CD14-positive monocyte (primary cell): ENCODE measurements at regions not wholly inside any gene's neighbourhood (a gene's known extent, or its start where the extent isn't known, plus 50 kb on each side); places are given as distances from the start of the nearest gene placed in this dataset.

Experiments used
- DNase-seq, 3 donors: peaks; one replicate each; pipeline ENCODE4 v3.0.0-alpha.2; 2011 to 2022
- H2AFZ ChIP-seq: 2 replicates; pipeline ENCODE4 v1.6.0; 2012; ENCODE audit warnings: mild to moderate bottlenecking, low read depth, low read length, inconsistent platforms; ENCODE audit not compliant: insufficient read depth, poor library complexity, severe bottlenecking
- H3K27ac ChIP-seq, 2 donors: 1 replicate in 1 of 2; 2 replicates in 1 of 2; pipeline ENCODE4 v1.5.1; 2012 to 2013; ENCODE audit warnings: low read length in 2 of 2, control low read depth in 1 of 2, inconsistent platforms in 1 of 2, low read depth in 1 of 2, mild to moderate bottlenecking in 1 of 2
- H3K27me3 ChIP-seq, 2 donors: one replicate each; pipeline versions ENCODE4 v1.6.0 to v1.6.1; 2011 to 2013; ENCODE audit warnings: low read length in 2 of 2; ENCODE audit not compliant: control insufficient read depth in 2 of 2, insufficient read depth in 2 of 2
- H3K36me3 ChIP-seq, 2 donors: replicated peaks in 1 of 2; 1 replicate in 1 of 2; 2 replicates in 1 of 2; pipeline versions ENCODE4 v1.5.1 to v1.6.1; 2012 to 2013; ENCODE audit warnings: low read length in 2 of 2, control low read depth in 1 of 2, inconsistent platforms in 1 of 2, mild to moderate bottlenecking in 1 of 2; ENCODE audit not compliant: insufficient read depth in 2 of 2, control insufficient read depth in 1 of 2
- H3K4me1 ChIP-seq, 2 donors: 1 replicate in 1 of 2; 2 replicates in 1 of 2; pipeline versions ENCODE4 v1.5.1 to v1.6.1; 2012 to 2013; ENCODE audit warnings: low read length in 2 of 2, control low read depth in 1 of 2, inconsistent platforms in 1 of 2, mild to moderate bottlenecking in 1 of 2, moderate library complexity in 1 of 2; ENCODE audit not compliant: insufficient read depth in 2 of 2, control insufficient read depth in 1 of 2
- H3K4me2 ChIP-seq: replicated peaks from 2 replicates; pipeline ENCODE3; 2012; ENCODE audit warnings: low read length, moderate library complexity, mild to moderate bottlenecking; ENCODE audit not compliant: poor library complexity, severe bottlenecking; ENCODE audit errors: extremely low read depth
- H3K4me3 ChIP-seq, 3 experiments: fragments of 200-600 bp in 1 of 3; sonication (generic) in 1 of 3; replicated peaks in 1 of 3; 1 replicate in 2 of 3; 2 replicates in 1 of 3; pipeline ENCODE4 v1.5.1; 2011 to 2013; ENCODE audit warnings: low read length in 3 of 3, mild to moderate bottlenecking in 3 of 3, control low read depth in 2 of 3, low read depth in 2 of 3, inconsistent platforms in 1 of 3, moderate library complexity in 1 of 3
- H3K79me2 ChIP-seq: 2 replicates; pipeline ENCODE4 v1.6.0; 2012; ENCODE audit warnings: mild to moderate bottlenecking, control low read depth, inconsistent platforms, low read length, moderate library complexity; ENCODE audit not compliant: insufficient read depth
- H3K9ac ChIP-seq: 2 replicates; pipeline ENCODE4 v1.6.0; 2017; ENCODE audit warnings: low read length, mild to moderate bottlenecking; ENCODE audit not compliant: insufficient read depth, poor library complexity, severe bottlenecking
- H3K9me3 ChIP-seq, 2 donors: replicated peaks in 1 of 2; 1 replicate in 1 of 2; 2 replicates in 1 of 2; pipeline versions ENCODE4 v1.5.1 to v1.6.1; 2012 to 2013; ENCODE audit warnings: low read length in 2 of 2, control low read depth in 1 of 2; ENCODE audit not compliant: control insufficient read depth in 1 of 2, insufficient read depth in 1 of 2
- H4K20me1 ChIP-seq: 2 replicates; pipeline ENCODE4 v1.6.0; 2012; ENCODE audit warnings: mild to moderate bottlenecking, low read length, control low read depth, moderate library complexity; ENCODE audit not compliant: insufficient read depth
- H3K27ac Mint-ChIP-seq, 7 donors: one replicate each; pipeline ENCODE4 v1.8.0; 2020; ENCODE audit warnings: mild to moderate bottlenecking in 7 of 7, mixed read lengths in 7 of 7, moderate library complexity in 6 of 7, inconsistent platforms in 2 of 7
- H3K27me3 Mint-ChIP-seq, 3 donors: one replicate each; pipeline ENCODE4 v1.8.0; 2021 to 2022; ENCODE audit warnings: low read depth in 3 of 3, mild to moderate bottlenecking in 3 of 3, mixed read lengths in 3 of 3, moderate library complexity in 3 of 3, inconsistent platforms in 1 of 3
- H3K36me3 Mint-ChIP-seq, 2 donors: one replicate each; pipeline ENCODE4 v1.8.0; 2020; ENCODE audit warnings: mixed read lengths in 2 of 2, inconsistent platforms in 1 of 2, mild to moderate bottlenecking in 1 of 2
- H3K4me1 Mint-ChIP-seq: one replicate; pipeline ENCODE4 v1.8.0; 2020; ENCODE audit warnings: mild to moderate bottlenecking, mixed read lengths
- H3K4me3 Mint-ChIP-seq, 2 donors: one replicate each; pipeline ENCODE4 v1.8.0; 2020; ENCODE audit warnings: mild to moderate bottlenecking in 2 of 2, mixed read lengths in 2 of 2, moderate library complexity in 1 of 2
- H3K9me3 Mint-ChIP-seq, 7 donors: one replicate each; pipeline ENCODE4 v1.8.0; 2020 to 2022; ENCODE audit warnings: mixed read lengths in 7 of 7, mild to moderate bottlenecking in 6 of 7, moderate library complexity in 6 of 7, inconsistent platforms in 2 of 7
- WGBS: methylation state at CpG from one replicate; pipeline ENCODE4 v1.1.5; 2013; ENCODE audit warnings: missing lambda C conversion rate; ENCODE audit not compliant: insufficient coverage; 5-methylcytosine and 5-hydroxymethylcytosine counted together
- intact Hi-C, 2 donors: fragments of 100-400 bp; cut with micrococcal nuclease; formaldehyde crosslinking; loops; one replicate each; pipeline versions ENCODE4 v1.15.0 to v1.15.1; 2023
- TF ChIP-seq, protein P1 (sequence below): fragments of 200-600 bp; IDR thresholded peaks from one replicate; pipeline ENCODE4 v1.8.0; 2022; ENCODE audit warnings: antibody characterized with exemption, mild to moderate bottlenecking

- Histone ChIP-seq H3K27ac (no peak overlapping the region), H4K20me1 (no peaks in the 10 kb centered on the region), H2AFZ (no peak overlapping the region), H3K36me3 (no peaks in the 10 kb centered on the region), H3K4me1 (no peaks in the 10 kb centered on the region), H3K4me2 (no peak overlapping the region), H3K79me2 (no peaks in the 10 kb centered on the region), H3K4me3 (no peak overlapping the region), H3K9me3 (peaks cover 0 to 7% of the 10 kb centered on the region in 2 donors), H3K9ac (no peak overlapping the region), H3K27me3 (no peaks in the 10 kb centered on the region)
- no peak for DNase-seq
- intact Hi-C loops: no loop called here
- TF ChIP-seq, protein P1, sequence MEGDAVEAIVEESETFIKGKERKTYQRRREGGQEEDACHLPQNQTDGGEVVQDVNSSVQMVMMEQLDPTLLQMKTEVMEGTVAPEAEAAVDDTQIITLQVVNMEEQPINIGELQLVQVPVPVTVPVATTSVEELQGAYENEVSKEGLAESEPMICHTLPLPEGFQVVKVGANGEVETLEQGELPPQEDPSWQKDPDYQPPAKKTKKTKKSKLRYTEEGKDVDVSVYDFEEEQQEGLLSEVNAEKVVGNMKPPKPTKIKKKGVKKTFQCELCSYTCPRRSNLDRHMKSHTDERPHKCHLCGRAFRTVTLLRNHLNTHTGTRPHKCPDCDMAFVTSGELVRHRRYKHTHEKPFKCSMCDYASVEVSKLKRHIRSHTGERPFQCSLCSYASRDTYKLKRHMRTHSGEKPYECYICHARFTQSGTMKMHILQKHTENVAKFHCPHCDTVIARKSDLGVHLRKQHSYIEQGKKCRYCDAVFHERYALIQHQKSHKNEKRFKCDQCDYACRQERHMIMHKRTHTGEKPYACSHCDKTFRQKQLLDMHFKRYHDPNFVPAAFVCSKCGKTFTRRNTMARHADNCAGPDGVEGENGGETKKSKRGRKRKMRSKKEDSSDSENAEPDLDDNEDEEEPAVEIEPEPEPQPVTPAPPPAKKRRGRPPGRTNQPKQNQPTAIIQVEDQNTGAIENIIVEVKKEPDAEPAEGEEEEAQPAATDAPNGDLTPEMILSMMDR: no peak
- Mint-ChIP-seq H3K27me3 (no peaks in the 10 kb centered on the region), H3K4me1 (no peaks in the 10 kb centered on the region), H3K27ac (no peak overlapping the region), H3K9me3 (peaks cover 0 to 7% (median 2%) of the 10 kb centered on the region in 7 donors), H3K4me3 (no peak overlapping the region), H3K36me3 (no peaks in the 10 kb centered on the region)
These were observed 692.6 kb upstream of the SLITRK1 start for GRCh38 chr13:84574851-84575250.

DNA sequence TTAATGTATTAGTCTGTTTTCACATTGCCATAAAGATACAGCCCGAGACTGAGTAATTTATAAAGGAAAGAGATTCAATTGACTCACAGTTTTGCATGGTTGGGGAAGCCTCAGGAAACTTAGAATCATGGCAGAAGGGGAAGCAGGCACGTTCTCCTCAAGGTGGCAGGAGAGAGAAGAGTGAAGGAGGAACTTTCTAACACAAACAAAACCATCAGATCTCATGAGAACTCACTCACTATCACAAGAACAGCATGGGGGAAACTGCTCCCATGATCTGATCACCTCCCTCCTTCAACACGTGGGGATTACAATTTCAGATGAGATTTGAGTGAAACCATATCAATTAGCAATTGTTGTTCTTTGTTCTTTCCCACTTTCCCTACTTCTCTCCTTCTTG, 689.0 kb upstream of the SLITRK1 start:
- TF ChIP-seq, protein P1: no peak
- intact Hi-C loops: no loop called here

More for the DNA sequence above, 689.0 kb upstream of the SLITRK1 start:
- H3K4me1 ChIP-seq: no peaks in the 10 kb centered on the region
- no peak for DNase-seq
- Mint-ChIP-seq H3K27me3 (no peaks in the 10 kb centered on the region), H3K4me3 (no peak overlapping the region), H3K27ac (no peak overlapping the region), H3K9me3 (peaks cover 0 to 4% (median 0%) of the 10 kb centered on the region in 7 donors), H3K36me3 (no peaks in the 10 kb centered on the region), H3K4me1 (no peaks in the 10 kb centered on the region)
- H3K4me2 ChIP-seq: no peak overlapping the region
- no peak overlapping the region for H2AFZ ChIP-seq
- H3K27me3 ChIP-seq: no peaks in the 10 kb centered on the region
- H3K9ac ChIP-seq: no peak overlapping the region
- WGBS: no CpG with 5 or more reads among the region's 3 CpGs
- no peaks in the 10 kb centered on the region for H3K36me3 ChIP-seq
- no peak overlapping the region for H3K4me3 ChIP-seq
- H4K20me1 ChIP-seq: no peaks in the 10 kb centered on the region
- H3K9me3 ChIP-seq: no peaks in the 10 kb centered on the region
- no peak overlapping the region for H3K27ac ChIP-seq
- H3K79me2 ChIP-seq: no peaks in the 10 kb centered on the region
